ENCODE measurements at regions not wholly inside any gene's neighbourhood (a gene's known extent, or its start where the extent isn't known, plus 50 kb on each side); places are given as distances from the start of the nearest gene placed in this dataset.

DNA sequence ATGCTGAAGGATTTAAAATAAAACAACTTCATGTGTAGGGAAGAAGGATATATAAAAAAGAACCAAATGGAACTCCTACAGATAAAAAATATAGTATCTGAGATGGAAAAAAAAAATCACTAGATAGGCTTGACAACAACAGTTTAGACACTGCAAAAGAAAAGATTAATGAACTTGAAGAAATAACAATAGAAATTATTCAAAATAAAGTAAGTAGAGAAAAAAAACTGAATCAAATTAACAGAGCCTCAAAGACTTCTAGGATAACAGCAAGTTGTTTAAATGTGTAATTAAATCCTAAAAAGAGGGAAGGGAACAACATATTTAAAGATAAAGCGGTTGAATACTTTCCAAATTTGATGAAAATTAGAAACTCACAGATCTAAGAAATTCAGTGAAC lies 316.3 kb upstream of the ECI2 start:
- TF ChIP-seq SP2 (IDR thresholded peaks at IDR 0.05; ENCODE audit: extremely low read depth, low read depth, low read length, poor library complexity, severe bottlenecking) (no peak), EP300 (IDR thresholded peaks at IDR 0.05; ENCODE audit: low read length) (no peak), POLR2A (conservative IDR thresholded peaks at IDR 0.05) (no peak)

Data from K562 (cell line).